HepG2 (cell line): ENCODE measurements at regions not wholly inside any gene's neighbourhood (a gene's known extent, or its start where the extent isn't known, plus 50 kb on each side); places are given as distances from the start of the nearest gene placed in this dataset.

Experiments used
- ATAC-seq: fragments of 200-7000 bp; cut with Tn5 transposase; 3 replicates; pipeline ENCODE4 v1.9.1; 2020; ENCODE audit warnings: mild to moderate bottlenecking, moderate library complexity
- BruUV-seq: library from RNA; stranded (reverse); fragments of 400-500 nt; replicated peaks from 2 replicates; lab custom pipeline; 2021; lab: Mats Ljungman, UMichigan
- CTCF ChIA-PET: fragments of 300-600 bp; formaldehyde crosslinking; extraction: SDS; loops from one replicate; lab custom pipeline; 2021; ENCODE audit warnings: low total read pairs, inconsistent platforms, low intra/inter-chr PET ratio; lab: Yijun Ruan, JAX
- POLR2A ChIA-PET: fragments of 350-600 bp; sonication (Branson Sonifier 250); formaldehyde crosslinking; loops from one replicate; lab custom pipeline; 2020; ENCODE audit warnings: antibody characterized with exemption, inconsistent platforms; lab: Yijun Ruan, JAX
- DNase-seq: peaks from one replicate; pipeline ENCODE4 v3.0.0-alpha.2; 2015; ENCODE audit warnings: low spot score
- FAIRE-seq: peaks from 3 replicates; lab custom pipeline; 2011; peaks lifted over from hg19 to GRCh38; lab: Jason Lieb, UNC
- H2AFZ ChIP-seq: one replicate; pipeline ENCODE4 v1.6.1; 2011; ENCODE audit warnings: low read length, inconsistent platforms
- H3K27ac ChIP-seq: fragments of 300-600 bp; 3 replicates; pipeline ENCODE4 v1.8.0; 2011; ENCODE audit warnings: mixed run types, mild to moderate bottlenecking, mixed read lengths, low read length, inconsistent platforms; ENCODE audit not compliant: insufficient read depth; ENCODE audit errors: extremely low read length
- H3K27me3 ChIP-seq, 2 experiments: fragments of 200-600 bp in 1 of 2; 2 replicates in 1 of 2; 3 replicates in 1 of 2; pipeline versions ENCODE4 v1.6.0 to v1.8.0; 2011; ENCODE audit warnings: low read length in 2 of 2, mild to moderate bottlenecking in 2 of 2, moderate library complexity in 2 of 2, inconsistent platforms in 1 of 2; ENCODE audit not compliant: insufficient read depth in 2 of 2, control insufficient read depth in 1 of 2
- H3K36me3 ChIP-seq, 2 experiments: fragments of 200-600 bp in 1 of 2; replicated peaks in 1 of 2; 2 replicates in 1 of 2; 3 replicates in 1 of 2; pipeline versions ENCODE4 v1.5.1 to v1.8.0; 2011; ENCODE audit warnings: low read length in 2 of 2, inconsistent platforms in 1 of 2; ENCODE audit not compliant: insufficient read depth in 2 of 2, control insufficient read depth in 1 of 2
- H3K4me1 ChIP-seq: 2 replicates; pipeline ENCODE4 v1.5.1; 2012; ENCODE audit warnings: low read length, inconsistent platforms; ENCODE audit not compliant: insufficient read depth
- H3K4me2 ChIP-seq: 2 replicates; pipeline ENCODE4 v1.6.0; 2011; ENCODE audit warnings: low read depth, low read length, inconsistent platforms
- H3K4me3 ChIP-seq, 3 experiments: fragments of 200-600 bp in 1 of 3; sonication (generic), shearing (Covaris generic) in 1 of 3; replicated peaks in 1 of 3; 2 replicates each; pipeline ENCODE4 v1.5.1; 2011 to 2016; ENCODE audit warnings: low read length in 3 of 3, inconsistent platforms in 2 of 3, low read depth in 2 of 3, mild to moderate bottlenecking in 2 of 3, control low read depth in 1 of 3, mixed read lengths in 1 of 3; ENCODE audit not compliant: insufficient read depth in 1 of 3
- H3K79me2 ChIP-seq: one replicate; pipeline ENCODE4 v1.6.1; 2011; ENCODE audit warnings: low read length, inconsistent platforms; ENCODE audit not compliant: insufficient read depth
- H3K9ac ChIP-seq: 2 replicates; pipeline ENCODE4 v1.6.0; 2011; ENCODE audit warnings: mild to moderate bottlenecking, low read depth, low read length, inconsistent platforms; ENCODE audit not compliant: insufficient read depth
- H3K9me3 ChIP-seq: 2 replicates; pipeline ENCODE4 v1.5.1; 2012; ENCODE audit warnings: mild to moderate bottlenecking, low read length
- H4K20me1 ChIP-seq: 2 replicates; pipeline ENCODE4 v1.6.0; 2011; ENCODE audit warnings: inconsistent platforms, mild to moderate bottlenecking, low read length, moderate library complexity; ENCODE audit not compliant: insufficient read depth
- ARHGAP35 ChIP-seq: sonication (generic); formaldehyde crosslinking; IDR thresholded peaks from 2 replicates; pipeline ENCODE4 v1.9.0; 2022; ENCODE audit warnings: mild to moderate bottlenecking, inconsistent platforms, moderate library complexity, missing genetic modification reagents, borderline replicate concordance
- BCL6 ChIP-seq: IDR thresholded peaks from 2 replicates; pipeline ENCODE4 v1.6.1; 2016; ENCODE audit warnings: missing genetic modification reagents, missing compliant biosample characterization
- FOXA3 ChIP-seq: IDR thresholded peaks from 2 replicates; pipeline ENCODE4 v1.6.1; 2016; ENCODE audit warnings: missing genetic modification reagents, missing compliant biosample characterization
- FOXK1 ChIP-seq: sonication (generic); formaldehyde crosslinking; IDR thresholded peaks from 2 replicates; pipeline ENCODE4 v1.4.0; 2020; ENCODE audit warnings: low read depth, missing genetic modification reagents, borderline replicate concordance
- MIXL1 ChIP-seq: IDR thresholded peaks from 2 replicates; pipeline ENCODE4 v1.6.1; 2016
- NR0B2 ChIP-seq: sonication (generic); formaldehyde crosslinking; IDR thresholded peaks from 2 replicates; pipeline ENCODE4 v1.4.0; 2020; ENCODE audit warnings: mild to moderate bottlenecking, missing genetic modification reagents
- NR2F6 ChIP-seq, 2 experiments: IDR thresholded peaks; 2 replicates each; pipeline ENCODE4 v1.6.1; 2016; ENCODE audit warnings: antibody characterized with exemption in 1 of 2, mild to moderate bottlenecking in 1 of 2
- RBAK ChIP-seq: sonication (generic); formaldehyde crosslinking; IDR thresholded peaks from 2 replicates; pipeline ENCODE4 v1.5.1; 2020; ENCODE audit warnings: mild to moderate bottlenecking, missing genetic modification reagents
- SIN3B ChIP-seq: fragments of 150-350 bp; IDR thresholded peaks from 2 replicates; pipeline ENCODE4 v1.6.1; 2014; ENCODE audit warnings: low read length
- ZBTB7B ChIP-seq: sonication (generic); formaldehyde crosslinking; IDR thresholded peaks from 2 replicates; pipeline ENCODE4 v1.4.0; 2020; ENCODE audit warnings: missing genetic modification reagents
- WGBS: methylation state at CpG from one replicate; pipeline ENCODE4 v1.1.6; 2017; ENCODE audit warnings: low lambda C conversion rate; 5-methylcytosine and 5-hydroxymethylcytosine counted together
- in situ Hi-C: cut with HindIII; loops from 2 replicates; pipeline ENCODE4 v1.10.0; 2017; ENCODE audit warnings: low pct_unique_long_range_greater_than_20kb; ENCODE audit not compliant: extremely low pct_ligation_motif_present
- intact Hi-C: fragments of 100-400 bp; cut with micrococcal nuclease; formaldehyde crosslinking; loops from one replicate; pipeline ENCODE4 v1.10.0; 2022; ENCODE audit not compliant: unreplicated experiment
- TF ChIP-seq, protein P1 (sequence below): IDR thresholded peaks from 2 replicates; pipeline ENCODE4 v1.6.1; 2016; ENCODE audit warnings: low read depth, borderline replicate concordance
- TF ChIP-seq, protein P2 (sequence below): sonication (generic); formaldehyde crosslinking; IDR thresholded peaks from 2 replicates; pipeline ENCODE4 v1.4.0; 2020; ENCODE audit warnings: low read depth, missing genetic modification reagents
- TF ChIP-seq, protein P3 (sequence below): IDR thresholded peaks from 2 replicates; pipeline ENCODE4 v1.6.1; 2016; ENCODE audit warnings: mild to moderate bottlenecking, missing biosample characterization, missing genetic modification reagents

GRCh38 chr6:134866563-134866962, 83.3 kb downstream of the ALDH8A1 start:
- ATAC-seq (no peak), FAIRE-seq (no peak), DNase-seq (no peak)
- BruUV-seq, result no TSS peak
- no peak overlapping the region for H3K4me3 ChIP-seq
- in situ Hi-C loops, result no loop called here
- ChIA-PET POLR2A (no interaction called here), CTCF (no interaction called here)
- intact Hi-C loops, result no loop called here
- H3K27me3 ChIP-seq, result no peaks in the 10 kb centered on the region
- no peaks in the 10 kb centered on the region for H3K9me3 ChIP-seq
- H4K20me1 ChIP-seq, result no peaks in the 10 kb centered on the region
- no peaks in the 10 kb centered on the region for H3K36me3 ChIP-seq
- H3K79me2 ChIP-seq, result no peaks in the 10 kb centered on the region
- H2AFZ ChIP-seq, result no peak overlapping the region
- H3K4me2 ChIP-seq, result no peak overlapping the region
- no peak overlapping the region for H3K27ac ChIP-seq
- 49% methylated on average over 2 of the region's 2 CpGs for WGBS
- H3K9ac ChIP-seq, result no peak overlapping the region
- TF ChIP-seq FOXA3 (no peak), MIXL1 (CRISPR knock-in tag) (no peak), ZBTB7B (CRISPR knock-in tag) (no peak), ARHGAP35 (CRISPR knock-in tag) (no peak), RBAK (CRISPR knock-in tag) (no peak), BCL6 (no peak), FOXK1 (CRISPR knock-in tag) (no peak), SIN3B (no peak), NR2F6 (IDR thresholded peaks at IDR 0.05) (no peak), NR2F6 (CRISPR knock-in tag; IDR thresholded peaks at IDR 0.05) (no peak), NR0B2 (CRISPR knock-in tag) (no peak)
- TF ChIP-seq, protein P1, sequence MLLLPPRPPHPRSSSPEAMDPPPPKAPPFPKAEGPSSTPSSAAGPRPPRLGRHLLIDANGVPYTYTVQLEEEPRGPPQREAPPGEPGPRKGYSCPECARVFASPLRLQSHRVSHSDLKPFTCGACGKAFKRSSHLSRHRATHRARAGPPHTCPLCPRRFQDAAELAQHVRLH, result no peak
- TF ChIP-seq, protein P2, sequence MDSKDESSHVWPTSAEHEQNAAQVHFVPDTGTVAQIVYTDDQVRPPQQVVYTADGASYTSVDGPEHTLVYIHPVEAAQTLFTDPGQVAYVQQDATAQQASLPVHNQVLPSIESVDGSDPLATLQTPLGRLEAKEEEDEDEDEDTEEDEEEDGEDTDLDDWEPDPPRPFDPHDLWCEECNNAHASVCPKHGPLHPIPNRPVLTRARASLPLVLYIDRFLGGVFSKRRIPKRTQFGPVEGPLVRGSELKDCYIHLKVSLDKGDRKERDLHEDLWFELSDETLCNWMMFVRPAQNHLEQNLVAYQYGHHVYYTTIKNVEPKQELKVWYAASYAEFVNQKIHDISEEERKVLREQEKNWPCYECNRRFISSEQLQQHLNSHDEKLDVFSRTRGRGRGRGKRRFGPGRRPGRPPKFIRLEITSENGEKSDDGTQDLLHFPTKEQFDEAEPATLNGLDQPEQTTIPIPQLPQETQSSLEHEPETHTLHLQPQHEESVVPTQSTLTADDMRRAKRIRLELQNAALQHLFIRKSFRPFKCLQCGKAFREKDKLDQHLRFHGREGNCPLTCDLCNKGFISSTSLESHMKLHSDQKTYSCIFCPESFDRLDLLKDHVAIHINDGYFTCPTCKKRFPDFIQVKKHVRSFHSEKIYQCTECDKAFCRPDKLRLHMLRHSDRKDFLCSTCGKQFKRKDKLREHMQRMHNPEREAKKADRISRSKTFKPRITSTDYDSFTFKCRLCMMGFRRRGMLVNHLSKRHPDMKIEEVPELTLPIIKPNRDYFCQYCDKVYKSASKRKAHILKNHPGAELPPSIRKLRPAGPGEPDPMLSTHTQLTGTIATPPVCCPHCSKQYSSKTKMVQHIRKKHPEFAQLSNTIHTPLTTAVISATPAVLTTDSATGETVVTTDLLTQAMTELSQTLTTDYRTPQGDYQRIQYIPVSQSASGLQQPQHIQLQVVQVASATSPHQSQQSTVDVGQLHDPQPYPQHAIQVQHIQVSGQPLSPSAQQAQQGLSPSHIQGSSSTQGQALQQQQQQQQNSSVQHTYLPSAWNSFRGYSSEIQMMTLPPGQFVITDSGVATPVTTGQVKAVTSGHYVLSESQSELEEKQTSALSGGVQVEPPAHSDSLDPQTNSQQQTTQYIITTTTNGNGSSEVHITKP (CRISPR knock-in tag), result no peak
- TF ChIP-seq, protein P3, sequence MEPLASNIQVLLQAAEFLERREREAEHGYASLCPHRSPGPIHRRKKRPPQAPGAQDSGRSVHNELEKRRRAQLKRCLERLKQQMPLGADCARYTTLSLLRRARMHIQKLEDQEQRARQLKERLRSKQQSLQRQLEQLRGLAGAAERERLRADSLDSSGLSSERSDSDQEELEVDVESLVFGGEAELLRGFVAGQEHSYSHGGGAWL (CRISPR knock-in tag), result no peak
- peaks cover 12% of the 10 kb centered on the region for H3K4me1 ChIP-seq
